RWPE2 (cell line): ENCODE measurements at regions not wholly inside any gene's neighbourhood (a gene's known extent, or its start where the extent isn't known, plus 50 kb on each side); places are given as distances from the start of the nearest gene placed in this dataset.

Experiments used
- ATAC-seq: fragments of 200-7000 bp; cut with Tn5 transposase; 3 replicates; pipeline ENCODE4 v1.9.1; 2021; ENCODE audit warnings: low read depth
- DNase-seq: peaks from one replicate; pipeline ENCODE4 v3.0.0-alpha.2; 2020; ENCODE audit warnings: low spot score
- H3K27ac ChIP-seq: fragments of 450-650 bp; 2 replicates; pipeline ENCODE4 v1.5.1; 2017; ENCODE audit warnings: mild to moderate bottlenecking; ENCODE audit not compliant: poor library complexity, severe bottlenecking
- H3K27me3 ChIP-seq: fragments of 250-450 bp; sonication (Bioruptor Pico); 2 replicates; pipeline ENCODE4 v1.5.1; 2021; ENCODE audit warnings: mild to moderate bottlenecking, moderate library complexity; ENCODE audit not compliant: insufficient read depth, poor library complexity, severe bottlenecking
- H3K36me3 ChIP-seq: fragments of 250-450 bp; sonication (Bioruptor Pico); 2 replicates; pipeline ENCODE4 v1.5.1; 2020; ENCODE audit warnings: low read depth, mild to moderate bottlenecking, moderate library complexity
- H3K4me1 ChIP-seq: fragments of 250-450 bp; sonication (Bioruptor Pico); 2 replicates; pipeline ENCODE4 v1.5.1; 2021; ENCODE audit warnings: mild to moderate bottlenecking, moderate library complexity; ENCODE audit not compliant: insufficient read depth, poor library complexity, severe bottlenecking
- H3K4me3 ChIP-seq: fragments of 250-450 bp; sonication (Bioruptor Pico); 2 replicates; pipeline ENCODE4 v1.5.1; 2021; ENCODE audit warnings: mild to moderate bottlenecking, moderate library complexity; ENCODE audit not compliant: severe bottlenecking
- H3K9me3 ChIP-seq: fragments of 250-450 bp; sonication (Bioruptor Pico); 2 replicates; pipeline ENCODE4 v1.5.1; 2021; ENCODE audit warnings: mild to moderate bottlenecking, moderate library complexity; ENCODE audit not compliant: severe bottlenecking
- CTCF ChIP-seq: fragments of 450-650 bp; IDR thresholded peaks from one replicate; pipeline ENCODE4 v1.5.1; 2017; ENCODE audit warnings: mild to moderate bottlenecking, moderate library complexity; ENCODE audit not compliant: poor library complexity, severe bottlenecking

GRCh38 chr18:43634994-43635393 is 357.7 kb upstream of the SYT4 start:
- DNase-seq = no peak
- H3K4me1 ChIP-seq = no peaks in the 10 kb centered on the region
- H3K27me3 ChIP-seq = peaks cover 18% of the 10 kb centered on the region
- H3K9me3 ChIP-seq = no peaks in the 10 kb centered on the region
- H3K36me3 ChIP-seq = no peaks in the 10 kb centered on the region
- ATAC-seq = no peak
- TF ChIP-seq CTCF = no peak
- H3K27ac ChIP-seq = no peak overlapping the region
- H3K4me3 ChIP-seq = no peak overlapping the region

GRCh38 chr18:43635397-43635796 is 358.1 kb upstream of the SYT4 start:
- TF ChIP-seq CTCF = no peak
- DNase-seq = no peak
- peaks cover 15% of the 10 kb centered on the region for H3K27me3 ChIP-seq
- H3K27ac ChIP-seq = no peak overlapping the region
- H3K4me3 ChIP-seq = no peak overlapping the region
- H3K4me1 ChIP-seq = no peaks in the 10 kb centered on the region
- H3K36me3 ChIP-seq = no peaks in the 10 kb centered on the region
- ATAC-seq = no peak
- H3K9me3 ChIP-seq = no peaks in the 10 kb centered on the region

GRCh38 chr18:43642727-43643330 is 365.5 kb upstream of the SYT4 start:
- Histone ChIP-seq H3K4me3 (no peak overlapping the region), H3K27me3 (no peaks in the 10 kb centered on the region), H3K36me3 (no peaks in the 10 kb centered on the region), H3K4me1 (no peaks in the 10 kb centered on the region), H3K9me3 (no peaks in the 10 kb centered on the region), H3K27ac (no peak overlapping the region)
- DNase-seq (no peak), ATAC-seq (no peak)
- no peak for TF ChIP-seq CTCF

GRCh38 chr18:43648002-43648401 is 370.7 kb upstream of the SYT4 start:
- DNase-seq (no peak), ATAC-seq (no peak)
- TF ChIP-seq CTCF = peak; percentile 13
- Histone ChIP-seq H3K4me3 (no peak overlapping the region), H3K27ac (no peak overlapping the region), H3K9me3 (no peaks in the 10 kb centered on the region), H3K4me1 (no peaks in the 10 kb centered on the region), H3K36me3 (no peaks in the 10 kb centered on the region), H3K27me3 (no peaks in the 10 kb centered on the region)

- no peak for DNase-seq
- ATAC-seq = no peak
Measured at GRCh38 chr18:43649649-43650357, 372.5 kb upstream of the SYT4 start.

More at GRCh38 chr18:43649649-43650357, 372.5 kb upstream of the SYT4 start:
- H3K9me3 ChIP-seq = no peaks in the 10 kb centered on the region
- H3K36me3 ChIP-seq = no peaks in the 10 kb centered on the region
- H3K27ac ChIP-seq = no peak overlapping the region
- no peak for TF ChIP-seq CTCF
- H3K27me3 ChIP-seq = no peaks in the 10 kb centered on the region
- H3K4me1 ChIP-seq = no peaks in the 10 kb centered on the region
- no peak overlapping the region for H3K4me3 ChIP-seq
